ENCODE measurements at regions not wholly inside any gene's neighbourhood (a gene's known extent, or its start where the extent isn't known, plus 50 kb on each side); places are given as distances from the start of the nearest gene placed in this dataset.

DNA sequence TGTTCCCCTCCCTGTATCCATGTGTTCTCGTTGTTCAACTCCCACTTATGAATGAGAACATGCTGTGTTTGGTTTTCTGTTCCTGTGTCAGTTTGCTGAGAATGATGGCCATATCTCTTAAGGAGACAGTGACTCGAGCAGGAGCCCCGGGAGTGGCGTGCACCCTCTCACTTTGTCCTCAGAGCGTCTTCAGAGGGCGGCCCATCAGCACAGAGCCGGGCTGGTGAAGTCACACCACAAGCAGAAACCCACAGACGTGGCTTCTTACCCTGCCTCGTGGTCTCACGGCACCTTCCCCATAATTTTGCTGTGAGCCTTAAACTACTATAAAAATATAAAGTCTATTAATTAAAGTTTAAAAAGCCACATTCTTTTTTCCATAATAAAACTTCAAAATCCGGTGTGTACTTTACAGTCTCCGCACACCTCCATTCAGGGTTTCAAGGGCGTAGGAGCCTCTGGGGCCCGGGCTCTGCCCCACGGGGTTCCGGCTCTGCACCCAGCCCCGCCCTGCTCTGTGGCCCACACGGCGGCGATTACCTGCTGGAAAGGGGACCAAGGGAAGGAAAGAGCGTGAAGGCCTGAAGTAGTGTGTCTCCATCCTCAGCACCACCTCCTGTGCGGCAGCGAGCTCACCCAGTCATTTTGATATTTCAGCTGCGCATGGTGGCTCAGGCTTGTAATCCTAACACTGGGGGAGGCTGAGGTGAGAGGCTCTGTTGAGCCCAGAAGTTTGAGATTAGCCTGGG is 101.3 kb upstream of the SOX1 start:
- DNase-seq (ENCODE audit: low spot score), result no peak
- Histone ChIP-seq H3K27ac (ENCODE audit: low read depth, low read length, poor library complexity, severe bottlenecking) (no peak overlapping the region), H3K4me3 (ENCODE audit: low read depth, low read length, poor library complexity, severe bottlenecking) (no peak overlapping the region), H3K4me1 (ENCODE audit: insufficient read depth, low read length, poor library complexity, severe bottlenecking) (peaks cover 12% of the 10 kb centered on the region), H3K9me3 (ENCODE audit: low read depth, low read length, poor library complexity, severe bottlenecking) (no peaks in the 10 kb centered on the region), H3K36me3 (ENCODE audit: insufficient read depth, low read length, poor library complexity, severe bottlenecking) (no peaks in the 10 kb centered on the region), H3K27me3 (replicated peaks; ENCODE audit: insufficient read depth, low read depth, low read length, poor library complexity) (peaks cover 13% of the 10 kb centered on the region)
- ChIA-PET POLR2A (ENCODE audit: low non-redundant PET) (no interaction called here), CTCF (no interaction called here)
- no TSS peak for BruUV-seq (replicated peaks)
- intact Hi-C loops (cut with micrococcal nuclease; ENCODE audit: unreplicated experiment), result no loop called here
- no peak for TF ChIP-seq CTCF (conservative IDR thresholded peaks at IDR 0.05; ENCODE audit: low read depth, low read length)
- TF ChIP-seq EZH2 (IDR thresholded peaks at IDR 0.05; ENCODE audit: borderline replicate concordance, low read depth, low read length, poor library complexity, severe bottlenecking), result no peak

DNA sequence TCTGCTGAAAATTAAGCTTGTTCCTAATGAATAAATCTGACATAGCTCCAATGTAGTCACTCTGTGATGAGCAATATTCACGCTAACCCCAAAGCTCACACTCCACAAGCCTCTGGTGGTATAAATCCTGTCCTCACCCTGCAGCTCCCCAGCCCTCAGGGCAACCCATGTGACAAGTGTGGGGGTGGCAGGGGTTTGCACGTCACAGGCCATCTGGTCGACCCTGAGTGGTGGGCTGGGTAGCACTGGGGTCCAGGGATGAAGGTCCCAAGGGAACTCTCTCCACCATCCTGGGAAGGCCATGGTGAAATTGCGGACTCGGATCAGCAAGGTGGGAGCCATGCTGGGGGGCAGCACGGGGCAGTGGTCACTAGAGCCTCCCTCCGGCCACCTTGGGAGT is 100.0 kb upstream of the SOX1 start:
- Histone ChIP-seq H3K4me3 (ENCODE audit: low read depth, low read length, poor library complexity, severe bottlenecking) (no peak overlapping the region), H3K27ac (ENCODE audit: low read depth, low read length, poor library complexity, severe bottlenecking) (no peak overlapping the region), H3K4me1 (ENCODE audit: insufficient read depth, low read length, poor library complexity, severe bottlenecking) (peaks cover 12% of the 10 kb centered on the region), H3K9me3 (ENCODE audit: low read depth, low read length, poor library complexity, severe bottlenecking) (no peaks in the 10 kb centered on the region), H3K36me3 (ENCODE audit: insufficient read depth, low read length, poor library complexity, severe bottlenecking) (no peaks in the 10 kb centered on the region), H3K27me3 (replicated peaks; ENCODE audit: insufficient read depth, low read depth, low read length, poor library complexity) (peaks cover 12% of the 10 kb centered on the region)
- BruUV-seq (replicated peaks), result no TSS peak
- no peak for TF ChIP-seq CTCF (conservative IDR thresholded peaks at IDR 0.05; ENCODE audit: low read depth, low read length)
- TF ChIP-seq EZH2 (IDR thresholded peaks at IDR 0.05; ENCODE audit: borderline replicate concordance, low read depth, low read length, poor library complexity, severe bottlenecking), result no peak
- POLR2A ChIA-PET (ENCODE audit: low non-redundant PET), result no interaction called here
- intact Hi-C loops (cut with micrococcal nuclease; ENCODE audit: unreplicated experiment), result no loop called here
- no peak for DNase-seq (ENCODE audit: low spot score)
- CTCF ChIA-PET, result no interaction called here

DNA sequence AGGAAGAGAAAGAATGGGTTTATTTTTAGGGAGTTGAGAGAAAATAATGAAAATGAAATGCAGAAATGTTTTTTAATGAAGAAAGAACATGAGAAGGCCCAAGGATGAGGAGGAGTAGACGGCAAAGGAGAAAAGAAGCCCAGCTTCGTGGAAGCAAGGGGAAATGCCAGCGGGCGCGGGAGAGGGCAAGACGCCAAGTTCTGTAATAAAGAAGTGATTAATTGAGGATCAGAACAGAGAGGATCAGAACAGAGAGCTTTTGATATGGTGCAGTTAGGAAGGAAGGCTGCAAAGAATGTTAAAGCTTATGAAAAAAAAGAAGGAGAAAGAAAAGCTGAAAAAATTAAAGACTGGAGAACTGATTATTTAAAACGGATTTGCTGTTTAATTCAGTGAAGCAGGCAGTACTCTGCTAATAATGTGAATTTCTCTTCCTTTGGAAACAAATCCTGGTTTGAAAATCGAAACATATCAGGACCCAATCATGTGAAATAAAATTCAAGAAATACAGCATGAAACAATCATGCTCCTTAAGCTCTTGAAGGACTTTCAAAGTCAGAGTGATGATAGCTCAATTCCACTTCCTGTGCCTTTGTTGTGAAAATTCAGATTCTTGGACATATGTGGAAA is 99.3 kb upstream of the SOX1 start:
- H3K4me1 ChIP-seq (ENCODE audit: insufficient read depth, low read length, poor library complexity, severe bottlenecking), result peaks cover 12% of the 10 kb centered on the region
- CTCF ChIA-PET, result no interaction called here
- peaks cover 15% of the 10 kb centered on the region for H3K27me3 ChIP-seq (replicated peaks; ENCODE audit: insufficient read depth, low read depth, low read length, poor library complexity)
- TF ChIP-seq CTCF (conservative IDR thresholded peaks at IDR 0.05; ENCODE audit: low read depth, low read length) (no peak), EZH2 (IDR thresholded peaks at IDR 0.05; ENCODE audit: borderline replicate concordance, low read depth, low read length, poor library complexity, severe bottlenecking) (no peak)
- no peaks in the 10 kb centered on the region for H3K9me3 ChIP-seq (ENCODE audit: low read depth, low read length, poor library complexity, severe bottlenecking)
- no TSS peak for BruUV-seq (replicated peaks)
- H3K4me3 ChIP-seq (ENCODE audit: low read depth, low read length, poor library complexity, severe bottlenecking), result no peak overlapping the region
- peak; percentile 33 for DNase-seq (ENCODE audit: low spot score)
- POLR2A ChIA-PET (ENCODE audit: low non-redundant PET), result no interaction called here
- intact Hi-C loops (cut with micrococcal nuclease; ENCODE audit: unreplicated experiment), result no loop called here
- no peak overlapping the region for H3K27ac ChIP-seq (ENCODE audit: low read depth, low read length, poor library complexity, severe bottlenecking)
- no peaks in the 10 kb centered on the region for H3K36me3 ChIP-seq (ENCODE audit: insufficient read depth, low read length, poor library complexity, severe bottlenecking)

Data from A673 (cell line).